Neuronal stem cell (in vitro differentiated cells): ENCODE measurements at regions not wholly inside any gene's neighbourhood (a gene's known extent, or its start where the extent isn't known, plus 50 kb on each side); places are given as distances from the start of the nearest gene placed in this dataset.

Experiments
- DNase-seq: peaks from one replicate; pipeline ENCODE4 v3.0.0-alpha.2; 2013; ENCODE audit warnings: low spot score
- H2AFZ ChIP-seq: one replicate; pipeline ENCODE4 v1.6.1; 2013; ENCODE audit warnings: mild to moderate bottlenecking, low read length, inconsistent platforms
- H2AK5ac ChIP-seq: 2 replicates; pipeline ENCODE4 v1.6.1; 2013; ENCODE audit warnings: low read depth, mild to moderate bottlenecking, inconsistent platforms, low read length, moderate library complexity, mixed read lengths
- H2BK120ac ChIP-seq: 2 replicates; pipeline ENCODE4 v1.6.1; 2013; ENCODE audit warnings: low read depth, mild to moderate bottlenecking, inconsistent platforms, low read length, moderate library complexity, mixed read lengths
- H2BK12ac ChIP-seq: one replicate; pipeline ENCODE4 v1.6.1; 2013; ENCODE audit warnings: low read length, inconsistent platforms
- H2BK15ac ChIP-seq: 2 replicates; pipeline ENCODE4 v1.6.1; 2013; ENCODE audit warnings: mild to moderate bottlenecking, low read length, inconsistent platforms, mixed read lengths
- H2BK5ac ChIP-seq: one replicate; pipeline ENCODE4 v1.6.1; 2013; ENCODE audit warnings: inconsistent platforms, mild to moderate bottlenecking, low read length, moderate library complexity
- H3K14ac ChIP-seq: one replicate; pipeline ENCODE4 v1.6.1; 2013; ENCODE audit warnings: low read length, inconsistent platforms
- H3K18ac ChIP-seq: 2 replicates; pipeline ENCODE4 v1.6.1; 2013; ENCODE audit warnings: low read length, inconsistent platforms
- H3K23ac ChIP-seq: 2 replicates; pipeline ENCODE4 v1.6.1; 2013; ENCODE audit warnings: low read depth, mild to moderate bottlenecking, mixed read lengths, low read length, inconsistent platforms; ENCODE audit not compliant: poor library complexity
- H3K27ac ChIP-seq: replicated peaks from 3 replicates; pipeline ENCODE4 v1.5.1; 2013; ENCODE audit warnings: low read length, inconsistent platforms
- H3K27me3 ChIP-seq, 3 experiments: 2 replicates each; pipeline ENCODE4 v1.6.1; 2013; ENCODE audit warnings: low read length in 3 of 3, mild to moderate bottlenecking in 2 of 3, inconsistent platforms in 1 of 3, low read depth in 1 of 3, mixed read lengths in 1 of 3, moderate library complexity in 1 of 3; ENCODE audit not compliant: control insufficient read depth in 3 of 3, insufficient read depth in 3 of 3
- H3K36me3 ChIP-seq, 2 donors: replicated peaks in 1 of 2; 2 replicates each; pipeline ENCODE4 v1.6.1; 2013; ENCODE audit warnings: low read length in 2 of 2; ENCODE audit not compliant: control insufficient read depth in 2 of 2, insufficient read depth in 2 of 2
- H3K4ac ChIP-seq: 2 replicates; pipeline ENCODE4 v1.6.1; 2013; ENCODE audit warnings: inconsistent platforms, mild to moderate bottlenecking, low read length, moderate library complexity
- H3K4me1 ChIP-seq, 2 donors: 1 replicate in 1 of 2; 2 replicates in 1 of 2; pipeline ENCODE4 v1.6.1; 2013; ENCODE audit warnings: low read length in 2 of 2, low read depth in 1 of 2; ENCODE audit not compliant: control insufficient read depth in 2 of 2, insufficient read depth in 1 of 2
- H3K4me2 ChIP-seq: one replicate; pipeline ENCODE4 v1.6.1; 2013; ENCODE audit warnings: mild to moderate bottlenecking, low read length, inconsistent platforms; ENCODE audit not compliant: insufficient read depth, poor library complexity, severe bottlenecking
- H3K4me3 ChIP-seq, 2 donors: 2 replicates each; pipeline ENCODE4 v1.5.1; 2013; ENCODE audit warnings: low read length in 2 of 2, mild to moderate bottlenecking in 2 of 2, inconsistent platforms in 1 of 2, moderate library complexity in 1 of 2
- H3K79me1 ChIP-seq: one replicate; pipeline ENCODE4 v1.6.1; 2013; ENCODE audit warnings: low read depth, mild to moderate bottlenecking, inconsistent platforms, low read length, moderate library complexity
- H3K9ac ChIP-seq: one replicate; pipeline ENCODE4 v1.6.1; 2013; ENCODE audit warnings: mild to moderate bottlenecking, low read depth, low read length, inconsistent platforms; ENCODE audit not compliant: poor library complexity
- H3K9me3 ChIP-seq, 2 donors: replicated peaks in 1 of 2; 2 replicates each; pipeline versions ENCODE3 to v1.6.1; 2013; ENCODE audit warnings: low read length in 2 of 2, mild to moderate bottlenecking in 2 of 2, inconsistent platforms in 1 of 2, low read depth in 1 of 2, mixed read lengths in 1 of 2, moderate library complexity in 1 of 2; ENCODE audit not compliant: control insufficient read depth in 2 of 2, insufficient read depth in 1 of 2
- H4K8ac ChIP-seq: one replicate; pipeline ENCODE4 v1.6.1; 2013; ENCODE audit warnings: low read depth, mild to moderate bottlenecking, inconsistent platforms, low read length, moderate library complexity
- H4K91ac ChIP-seq: one replicate; pipeline ENCODE4 v1.6.1; 2013; ENCODE audit warnings: low read length, low read depth, mild to moderate bottlenecking, inconsistent platforms; ENCODE audit not compliant: poor library complexity
- WGBS, 2 donors: extraction: QIAGEN DNeasy Blood & Tissue Kit; methylation state at CpG; one replicate each; pipeline ENCODE4 v1.1.7; 2013; ENCODE audit warnings: missing lambda C conversion rate in 2 of 2, mixed read lengths in 1 of 2; ENCODE audit not compliant: insufficient read length in 2 of 2, insufficient replicate concordance in 1 of 2; ENCODE audit errors: extremely low coverage in 2 of 2; 5-methylcytosine and 5-hydroxymethylcytosine counted together

DNA sequence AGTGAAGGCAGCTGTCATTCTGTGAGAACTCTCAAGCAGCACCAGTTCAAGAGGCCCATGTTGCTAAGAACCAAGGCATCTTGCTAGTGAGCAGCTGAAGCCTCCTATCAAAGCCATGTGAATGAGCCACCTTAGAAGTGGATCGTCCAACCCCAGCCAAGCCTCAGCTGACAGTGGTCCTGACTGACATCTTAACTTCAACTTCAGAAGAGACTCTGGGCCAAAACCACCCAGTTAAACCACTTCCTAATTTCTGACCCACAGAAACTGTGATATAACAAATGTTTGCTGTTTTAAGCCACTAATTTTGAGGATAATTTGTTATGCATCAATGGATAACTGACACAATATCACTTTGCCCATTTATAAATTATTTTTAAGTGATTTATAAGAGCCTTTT, 256.0 kb downstream of the RPAP3 start:
- Histone ChIP-seq H3K9ac (no peak overlapping the region), H4K91ac (no peak overlapping the region), H3K27ac (no peak overlapping the region), H3K18ac (no peak overlapping the region), H3K36me3 (no peaks in the 10 kb centered on the region), H3K79me1 (no peaks in the 10 kb centered on the region), H3K14ac (no peak overlapping the region), H2AFZ (no peak overlapping the region), H2BK12ac (no peak overlapping the region), H3K23ac (no peak overlapping the region), H3K4me2 (no peak overlapping the region), H3K27me3 (no peaks in the 10 kb centered on the region), H3K4ac (no peak overlapping the region), H3K4me3 (no peak overlapping the region), H2AK5ac (no peak overlapping the region), H3K4me1 (no peaks in the 10 kb centered on the region), H2BK5ac (no peak overlapping the region), H3K9me3 (no peaks in the 10 kb centered on the region), H2BK15ac (no peak overlapping the region), H2BK120ac (no peak overlapping the region), H4K8ac (no peak overlapping the region)
- DNase-seq, result no peak
- no CpG with 5 or more reads among the region's 1 CpG for WGBS, 2 donors

DNA sequence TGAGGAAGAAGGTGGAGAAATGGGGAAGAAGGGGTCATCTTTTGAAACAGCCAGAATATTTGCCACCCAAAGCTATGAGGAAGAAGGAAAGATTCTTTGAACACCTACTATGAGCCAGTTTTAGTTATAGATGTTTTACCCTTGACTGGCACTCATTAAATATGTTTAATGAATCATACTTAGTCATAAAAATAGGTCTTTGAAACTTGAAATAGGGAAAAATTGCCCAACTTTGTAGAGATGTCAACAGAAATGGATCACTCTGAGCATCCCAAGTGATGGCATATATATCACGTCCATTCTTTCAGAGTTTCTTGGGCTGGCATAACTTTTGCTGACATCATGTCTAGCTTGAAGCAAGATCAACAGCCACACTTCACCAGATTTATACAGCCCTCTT, 263.5 kb downstream of the RPAP3 start:
- WGBS, 2 donors, result no CpG with 5 or more reads among the region's 1 CpG
- no peak overlapping the region for H2BK12ac ChIP-seq

GRCh38 chr12:47441490-47441889, 264.3 kb downstream of the RPAP3 start:
- no peak overlapping the region for H4K8ac ChIP-seq
- H3K4me2 ChIP-seq, result no peak overlapping the region
- DNase-seq, result no peak
- no peak overlapping the region for H3K14ac ChIP-seq
- no peak overlapping the region for H2BK15ac ChIP-seq
- H3K27me3 ChIP-seq, result no peaks in the 10 kb centered on the region
- H2BK12ac ChIP-seq, result no peak overlapping the region
- H3K9me3 ChIP-seq, result peaks cover 0 to 2% of the 10 kb centered on the region in 2 donors
- H3K79me1 ChIP-seq, result no peaks in the 10 kb centered on the region
- no peak overlapping the region for H3K23ac ChIP-seq
- no peak overlapping the region for H3K18ac ChIP-seq
- H3K9ac ChIP-seq, result no peak overlapping the region
- no peak overlapping the region for H2AK5ac ChIP-seq
- no peaks in the 10 kb centered on the region for H3K4me1 ChIP-seq
- no peak overlapping the region for H2AFZ ChIP-seq
- no peak overlapping the region for H3K27ac ChIP-seq
- no peak overlapping the region for H2BK5ac ChIP-seq
- H3K36me3 ChIP-seq, result no peaks in the 10 kb centered on the region
- no peak overlapping the region for H3K4me3 ChIP-seq
- no peak overlapping the region for H3K4ac ChIP-seq
- H4K91ac ChIP-seq, result no peak overlapping the region
- no peak overlapping the region for H2BK120ac ChIP-seq
- WGBS, 2 donors, result no CpG with 5 or more reads among the region's 1 CpG

More for the DNA sequence above, 263.5 kb downstream of the RPAP3 start:
- no peaks in the 10 kb centered on the region for H3K4me1 ChIP-seq
- H4K91ac ChIP-seq, result no peak overlapping the region
- no peak overlapping the region for H3K4ac ChIP-seq
- H3K4me3 ChIP-seq, result no peak overlapping the region
- no peak overlapping the region for H2BK120ac ChIP-seq
- H3K36me3 ChIP-seq, result no peaks in the 10 kb centered on the region
- no peak for DNase-seq
- H3K9me3 ChIP-seq, result peaks cover 0 to 2% of the 10 kb centered on the region in 2 donors
- no peak overlapping the region for H2AK5ac ChIP-seq
- H3K27me3 ChIP-seq, result no peaks in the 10 kb centered on the region
- H3K4me2 ChIP-seq, result no peak overlapping the region
- H2BK15ac ChIP-seq, result no peak overlapping the region
- H3K23ac ChIP-seq, result no peak overlapping the region
- no peak overlapping the region for H3K27ac ChIP-seq
- H2BK5ac ChIP-seq, result no peak overlapping the region
- H3K9ac ChIP-seq, result no peak overlapping the region
- H4K8ac ChIP-seq, result no peak overlapping the region
- no peak overlapping the region for H3K18ac ChIP-seq
- H3K14ac ChIP-seq, result no peak overlapping the region
- H3K79me1 ChIP-seq, result no peaks in the 10 kb centered on the region
- no peak overlapping the region for H2AFZ ChIP-seq

GRCh38 chr12:47438175-47438574, 267.7 kb downstream of the RPAP3 start:
- Histone ChIP-seq H2BK5ac (no peak overlapping the region), H3K36me3 (no peaks in the 10 kb centered on the region), H3K27me3 (no peaks in the 10 kb centered on the region), H3K4me3 (no peak overlapping the region), H2BK12ac (no peak overlapping the region), H3K4ac (no peak overlapping the region), H4K91ac (no peak overlapping the region), H2BK120ac (no peak overlapping the region), H2BK15ac (no peak overlapping the region), H3K23ac (no peak overlapping the region), H3K18ac (no peak overlapping the region), H3K14ac (no peak overlapping the region), H2AK5ac (no peak overlapping the region), H2AFZ (no peak overlapping the region), H3K27ac (no peak overlapping the region), H3K9me3 (peaks cover 0 to 2% of the 10 kb centered on the region in 2 donors), H3K79me1 (no peaks in the 10 kb centered on the region), H3K9ac (no peak overlapping the region), H3K4me2 (no peak overlapping the region), H3K4me1 (no peaks in the 10 kb centered on the region), H4K8ac (no peak overlapping the region)
- no peak for DNase-seq
- WGBS, 2 donors, result no CpG with 5 or more reads among the region's 1 CpG
